ENCODE measurements at regions not wholly inside any gene's neighbourhood (a gene's known extent, or its start where the extent isn't known, plus 50 kb on each side); places are given as distances from the start of the nearest gene placed in this dataset.

GRCh38 chr1:181327796-181328195 lies 155.5 kb upstream of the CACNA1E start:
- no peak for DNase-seq (ENCODE audit: low spot score)

- no peak for DNase-seq (ENCODE audit: low spot score)
Observed at GRCh38 chr1:181334724-181335123, 148.6 kb upstream of the CACNA1E start.

- no peak for DNase-seq (ENCODE audit: low spot score)
Observed at GRCh38 chr1:181335631-181336030, 147.7 kb upstream of the CACNA1E start.

- DNase-seq (ENCODE audit: low spot score): no peak
Observed at GRCh38 chr1:181341026-181341632, 142.2 kb upstream of the CACNA1E start.

- no peak for DNase-seq (ENCODE audit: low spot score)
Observed at GRCh38 chr1:181344091-181344490, 139.2 kb upstream of the CACNA1E start.

- no peak for DNase-seq (ENCODE audit: low spot score)
Observed at GRCh38 chr1:181345146-181345545, 138.2 kb upstream of the CACNA1E start.

- no peak for DNase-seq (ENCODE audit: low spot score)
Observed at GRCh38 chr1:181347495-181348390, 135.6 kb upstream of the CACNA1E start.

GRCh38 chr1:181349512-181349911 lies 133.8 kb upstream of the CACNA1E start:
- DNase-seq (ENCODE audit: low spot score): no peak

GRCh38 chr1:181350131-181350530 lies 133.2 kb upstream of the CACNA1E start:
- no peak for DNase-seq (ENCODE audit: low spot score)

- DNase-seq (ENCODE audit: low spot score): no peak
Observed at GRCh38 chr1:181351740-181352139, 131.6 kb upstream of the CACNA1E start.

GRCh38 chr1:181352695-181353094 lies 130.6 kb upstream of the CACNA1E start:
- no peak for DNase-seq (ENCODE audit: low spot score)

GRCh38 chr1:181353526-181353925 lies 129.8 kb upstream of the CACNA1E start:
- no peak for DNase-seq (ENCODE audit: low spot score)

GRCh38 chr1:181354865-181355264 lies 128.5 kb upstream of the CACNA1E start:
- DNase-seq (ENCODE audit: low spot score): no peak

- DNase-seq (ENCODE audit: low spot score): no peak
Observed at GRCh38 chr1:181356505-181357340, 126.6 kb upstream of the CACNA1E start.

- no peak for DNase-seq (ENCODE audit: low spot score)
Observed at GRCh38 chr1:181359012-181359411, 124.3 kb upstream of the CACNA1E start.

GRCh38 chr1:181364801-181365200 lies 118.5 kb upstream of the CACNA1E start:
- no peak for DNase-seq (ENCODE audit: low spot score)

- no peak for DNase-seq (ENCODE audit: low spot score)
Observed at GRCh38 chr1:181366910-181367309, 116.4 kb upstream of the CACNA1E start.

GRCh38 chr1:181369416-181369815 lies 113.9 kb upstream of the CACNA1E start:
- no peak for DNase-seq (ENCODE audit: low spot score)

- peak; percentile 8 for DNase-seq (ENCODE audit: low spot score)
Observed at GRCh38 chr1:181383695-181384094, 99.6 kb upstream of the CACNA1E start.

- no peak for DNase-seq (ENCODE audit: low spot score)
Observed at GRCh38 chr1:181386340-181386739, 97.0 kb upstream of the CACNA1E start.

GRCh38 chr1:181386951-181387350 lies 96.4 kb upstream of the CACNA1E start:
- no peak for DNase-seq (ENCODE audit: low spot score)

GRCh38 chr1:181387702-181388101 lies 95.6 kb upstream of the CACNA1E start:
- no peak for DNase-seq (ENCODE audit: low spot score)
